HepG2 (cell line): ENCODE measurements at regions not wholly inside any gene's neighbourhood (a gene's known extent, or its start where the extent isn't known, plus 50 kb on each side); places are given as distances from the start of the nearest gene placed in this dataset.

Experiments used
- EZH2 ChIP-seq: conservative IDR thresholded peaks from 2 replicates; pipeline ENCODE4 v1.6.1; 2012; ENCODE audit warnings: mild to moderate bottlenecking, low read depth, low read length, moderate library complexity
- RFXAP ChIP-seq: sonication (generic); formaldehyde crosslinking; IDR thresholded peaks from 2 replicates; pipeline ENCODE4 v1.4.0; 2020; ENCODE audit warnings: missing genetic modification reagents, borderline replicate concordance
- RXRB ChIP-seq: IDR thresholded peaks from 2 replicates; pipeline ENCODE4 v1.6.1; 2016; ENCODE audit warnings: borderline replicate concordance, missing genetic modification reagents, missing compliant biosample characterization
- TF ChIP-seq, protein P1 (sequence below): sonication (generic); formaldehyde crosslinking; IDR thresholded peaks from 2 replicates; pipeline ENCODE4 v1.4.0; 2020; ENCODE audit warnings: missing genetic modification reagents, borderline replicate concordance

GRCh38 chr2:198811198-198811597 is 646.5 kb downstream of the SATB2 start:
- TF ChIP-seq RFXAP (CRISPR knock-in tag) (no peak), RXRB (no peak), EZH2 (no peak)
- TF ChIP-seq, protein P1, sequence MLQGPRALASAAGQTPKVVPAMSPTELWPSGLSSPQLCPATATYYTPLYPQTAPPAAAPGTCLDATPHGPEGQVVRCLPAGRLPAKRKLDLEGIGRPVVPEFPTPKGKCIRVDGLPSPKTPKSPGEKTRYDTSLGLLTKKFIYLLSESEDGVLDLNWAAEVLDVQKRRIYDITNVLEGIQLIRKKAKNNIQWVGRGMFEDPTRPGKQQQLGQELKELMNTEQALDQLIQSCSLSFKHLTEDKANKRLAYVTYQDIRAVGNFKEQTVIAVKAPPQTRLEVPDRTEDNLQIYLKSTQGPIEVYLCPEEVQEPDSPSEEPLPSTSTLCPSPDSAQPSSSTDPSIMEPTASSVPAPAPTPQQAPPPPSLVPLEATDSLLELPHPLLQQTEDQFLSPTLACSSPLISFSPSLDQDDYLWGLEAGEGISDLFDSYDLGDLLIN (CRISPR knock-in tag) = no peak
